GM19395 (cell line): ENCODE measurements at regions not wholly inside any gene's neighbourhood (a gene's known extent, or its start where the extent isn't known, plus 50 kb on each side); places are given as distances from the start of the nearest gene placed in this dataset.

ENCODE experiments used
- ATAC-seq: cut with Tn5 transposase; IDR thresholded peaks from one replicate; pipeline ENCODE4 v1.9.1; 2021; ENCODE audit warnings: mild to moderate bottlenecking, moderate library complexity; ENCODE audit not compliant: unreplicated experiment

GRCh38 chr2:41863062-41863461 is 184.8 kb upstream of the PKDCC start:
- ATAC-seq: no peak

DNA sequence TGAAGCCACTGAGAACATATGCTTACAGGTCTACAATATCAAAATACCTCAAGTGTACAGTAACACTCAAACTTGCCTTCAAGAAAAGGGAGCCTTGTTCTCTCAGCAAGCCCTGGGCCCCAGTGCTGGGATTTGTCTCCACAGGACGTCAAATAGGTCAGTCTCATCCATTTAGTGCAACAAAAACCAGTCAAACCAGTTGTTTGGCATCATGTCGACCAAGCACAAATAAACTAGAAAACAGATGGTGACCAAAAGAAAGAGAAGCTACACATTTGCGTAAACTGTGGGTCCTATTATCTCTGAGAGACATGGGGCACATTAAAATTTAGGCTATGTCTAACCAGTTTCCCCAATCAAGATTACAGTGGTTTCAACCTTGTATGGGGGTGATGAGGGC is 182.6 kb upstream of the PKDCC start:
- no peak for ATAC-seq

- ATAC-seq: no peak
Measured at GRCh38 chr2:41867553-41867952, 180.3 kb upstream of the PKDCC start.

- peak; percentile 83 for ATAC-seq
Measured at GRCh38 chr2:41869542-41870264, 178.1 kb upstream of the PKDCC start.

- no peak for ATAC-seq
Measured at GRCh38 chr2:41870265-41870585, 177.6 kb upstream of the PKDCC start.

GRCh38 chr2:41871080-41871479 is 176.7 kb upstream of the PKDCC start:
- ATAC-seq: no peak

DNA sequence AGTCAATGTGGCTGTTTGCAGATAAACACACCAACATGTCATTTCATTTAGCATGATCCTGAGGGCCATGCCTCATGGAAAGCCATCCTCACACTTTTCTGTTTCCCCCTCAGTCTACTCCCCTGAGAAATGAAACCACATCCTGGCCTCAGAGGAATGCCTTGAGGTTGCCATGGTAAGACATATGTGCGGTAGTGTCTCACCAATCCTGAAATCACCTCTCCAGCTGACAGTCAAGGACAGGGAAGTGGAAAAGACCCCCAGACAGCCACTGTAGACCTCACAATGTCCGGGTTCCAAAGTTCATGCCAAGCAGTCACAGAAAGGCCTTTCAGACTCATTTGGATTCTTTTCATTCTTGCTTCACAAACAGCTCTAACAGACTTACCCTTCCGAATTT is 175.2 kb upstream of the PKDCC start:
- ATAC-seq: no peak

DNA sequence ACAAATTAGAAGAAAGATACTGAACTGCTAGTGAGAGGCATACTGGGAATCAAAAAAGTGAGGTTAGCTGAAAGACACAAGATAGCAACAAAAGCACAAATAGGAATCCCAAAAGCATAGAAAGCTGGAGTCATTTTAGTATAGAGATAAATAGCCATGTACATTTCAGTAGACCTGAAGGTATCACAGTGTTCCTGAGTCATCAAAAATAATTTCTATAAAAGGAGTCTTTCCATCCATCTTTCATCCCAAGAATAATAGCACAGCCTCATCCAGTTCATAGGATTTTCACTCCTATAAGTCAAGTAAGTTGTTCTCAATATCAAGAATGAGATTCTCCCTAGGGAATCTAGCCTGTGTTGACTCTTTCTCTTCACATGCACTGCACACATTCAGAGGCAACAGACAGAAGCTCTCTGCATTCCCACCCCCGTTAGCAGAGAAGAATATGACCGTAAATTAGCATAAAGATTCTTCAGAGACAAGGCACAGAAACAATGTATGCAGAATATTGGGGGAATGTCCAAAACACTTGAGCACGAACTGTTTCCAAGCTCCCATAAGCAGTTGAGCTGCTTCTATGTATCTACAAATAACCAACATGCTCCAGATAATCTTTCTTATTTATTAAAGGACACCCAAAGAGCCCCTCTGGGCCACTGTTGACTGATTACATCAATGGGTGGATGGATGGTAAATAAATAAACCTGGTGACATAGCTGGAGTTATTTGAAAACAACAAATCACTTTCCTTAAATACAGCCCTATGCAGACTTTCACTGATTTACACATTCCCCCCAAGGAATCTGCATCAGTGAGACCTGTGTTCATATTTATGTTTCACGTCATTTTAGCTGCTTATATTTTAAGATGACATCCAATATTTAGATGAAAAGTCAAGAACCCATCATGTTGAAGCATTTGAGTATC is 174.5 kb upstream of the PKDCC start:
- ATAC-seq: no peak

DNA sequence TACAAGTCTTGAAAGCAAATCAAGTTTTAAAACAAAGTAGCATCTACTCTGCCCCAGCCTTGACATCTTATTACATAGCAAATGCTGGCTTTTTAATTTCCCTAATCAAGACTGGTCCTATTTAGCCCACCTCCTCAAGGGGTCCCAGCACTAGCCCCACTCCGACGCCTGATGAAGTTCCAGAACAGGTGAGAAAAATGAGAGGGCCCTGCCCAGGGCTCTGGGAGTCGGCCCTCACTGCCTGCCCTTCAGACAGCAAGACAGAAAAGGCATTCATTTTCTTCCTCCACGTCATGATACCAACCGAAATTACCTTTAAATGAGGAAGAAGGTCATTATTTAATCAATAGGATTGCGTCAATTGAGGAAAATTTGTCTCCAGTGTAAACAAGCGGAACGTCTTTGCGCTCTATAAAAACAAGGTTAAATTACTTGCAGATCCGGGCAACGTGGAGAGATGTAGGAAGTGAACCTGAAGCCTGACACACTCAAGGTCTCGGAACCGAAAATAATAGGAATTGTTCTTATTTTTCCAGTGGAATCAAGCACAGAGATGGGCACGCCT is 170.6 kb upstream of the PKDCC start:
- no peak for ATAC-seq

GRCh38 chr2:41878056-41878455 is 169.8 kb upstream of the PKDCC start:
- ATAC-seq: no peak

DNA sequence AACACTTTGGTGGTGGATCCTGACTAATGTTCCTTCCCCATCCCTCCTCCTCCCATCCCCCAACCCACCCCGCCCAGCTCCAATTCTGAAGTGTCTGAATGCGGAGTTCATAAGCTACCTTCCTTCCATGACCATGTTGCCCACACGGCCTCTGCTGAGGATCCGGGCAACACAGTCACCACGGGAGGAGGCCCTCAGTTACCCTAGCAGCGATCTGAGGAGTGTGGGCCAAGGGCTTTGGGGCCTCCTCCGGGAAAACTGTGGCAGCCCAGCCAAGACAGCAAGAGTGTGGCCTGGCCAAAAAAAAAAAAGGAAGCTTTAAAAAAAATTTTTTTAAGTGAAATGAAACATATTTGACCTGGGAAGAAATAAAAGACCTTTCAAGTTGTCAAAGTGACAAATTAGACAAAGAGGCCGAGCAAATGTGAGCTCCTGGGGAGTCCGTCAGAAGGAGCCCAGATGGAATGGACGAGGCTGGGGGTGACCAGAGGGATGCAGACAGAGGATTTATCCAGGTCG is 169.0 kb upstream of the PKDCC start:
- ATAC-seq: no peak

- ATAC-seq: no peak
Measured at GRCh38 chr2:41879235-41879916, 168.4 kb upstream of the PKDCC start.

DNA sequence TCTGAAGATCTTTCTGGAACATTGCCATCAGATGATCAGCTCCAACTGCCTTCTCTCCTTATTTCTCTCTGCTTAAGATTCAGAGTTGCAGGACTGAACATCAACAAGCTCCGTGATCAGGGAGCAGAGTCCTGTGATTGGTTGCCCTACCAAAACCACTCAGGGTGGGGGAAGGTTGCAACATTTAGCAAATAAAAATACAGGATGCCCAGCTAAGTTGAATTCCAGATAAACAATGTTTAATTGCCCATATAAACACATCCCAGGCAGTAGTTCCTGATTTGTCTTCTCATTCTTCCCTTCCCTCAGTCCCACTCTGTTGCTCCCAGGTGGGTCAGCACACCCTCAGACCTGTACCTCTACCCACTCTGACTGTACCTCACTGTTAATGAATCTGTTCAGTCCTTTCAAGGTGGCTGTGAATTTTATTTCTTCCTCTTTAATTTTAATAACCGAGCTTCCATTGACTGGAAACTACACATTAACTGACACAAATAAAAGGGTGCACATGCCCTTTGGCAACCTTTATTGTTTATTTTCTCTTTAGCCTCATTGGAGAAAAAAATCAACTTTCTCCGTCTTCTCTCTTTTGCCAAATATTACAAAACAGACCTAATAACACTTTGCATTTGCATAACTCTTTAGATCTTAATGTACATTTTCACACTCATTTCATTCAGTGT is 167.1 kb upstream of the PKDCC start:
- no peak for ATAC-seq

GRCh38 chr2:41881249-41881648 is 166.6 kb upstream of the PKDCC start:
- no peak for ATAC-seq

GRCh38 chr2:41884718-41885117 is 163.1 kb upstream of the PKDCC start:
- ATAC-seq: no peak

DNA sequence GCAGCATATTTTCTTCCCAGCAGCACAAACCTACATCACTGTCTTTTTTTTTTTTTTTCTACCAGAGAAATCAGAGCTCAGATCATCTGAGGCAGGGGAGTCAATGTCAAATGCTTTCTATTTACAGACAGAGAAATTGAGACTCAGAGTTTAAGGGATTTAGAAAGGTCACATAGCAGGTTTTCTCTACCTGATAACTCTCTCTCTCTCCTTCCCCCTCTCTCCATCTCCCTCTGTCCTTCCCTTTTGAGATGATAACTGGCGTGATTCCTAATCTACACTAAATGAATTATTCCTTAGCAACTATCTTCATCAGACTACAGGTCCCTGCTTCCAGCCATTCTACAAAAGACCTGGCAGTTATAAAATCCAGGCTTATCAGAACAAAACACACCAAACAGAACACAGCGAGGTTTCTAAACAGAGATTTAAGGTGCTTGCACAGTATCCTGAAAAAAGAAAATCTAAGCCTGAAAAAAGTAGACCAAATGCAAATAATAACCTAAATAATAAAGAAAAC is 161.6 kb upstream of the PKDCC start:
- ATAC-seq: no peak

DNA sequence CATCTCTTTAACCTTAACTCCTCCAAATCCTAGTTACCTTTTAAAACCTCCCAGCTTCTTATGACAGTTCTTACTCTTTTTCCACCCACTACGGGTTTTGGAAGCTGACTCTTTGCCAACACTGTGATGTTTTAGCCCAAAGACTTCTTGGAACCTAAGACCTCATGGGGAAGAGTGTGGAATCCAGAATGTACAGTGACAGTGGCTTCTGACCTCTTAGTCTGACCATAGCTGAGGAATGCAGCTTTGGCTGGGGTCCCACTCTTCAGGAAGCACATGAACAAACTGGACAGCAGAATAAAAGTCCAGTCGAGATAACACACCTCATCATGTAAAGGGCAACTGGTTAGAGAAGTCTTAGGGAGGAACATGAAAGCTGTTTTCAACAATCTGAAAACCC is 161.1 kb upstream of the PKDCC start:
- ATAC-seq: no peak

GRCh38 chr2:41890341-41890740 is 157.5 kb upstream of the PKDCC start:
- no peak for ATAC-seq

DNA sequence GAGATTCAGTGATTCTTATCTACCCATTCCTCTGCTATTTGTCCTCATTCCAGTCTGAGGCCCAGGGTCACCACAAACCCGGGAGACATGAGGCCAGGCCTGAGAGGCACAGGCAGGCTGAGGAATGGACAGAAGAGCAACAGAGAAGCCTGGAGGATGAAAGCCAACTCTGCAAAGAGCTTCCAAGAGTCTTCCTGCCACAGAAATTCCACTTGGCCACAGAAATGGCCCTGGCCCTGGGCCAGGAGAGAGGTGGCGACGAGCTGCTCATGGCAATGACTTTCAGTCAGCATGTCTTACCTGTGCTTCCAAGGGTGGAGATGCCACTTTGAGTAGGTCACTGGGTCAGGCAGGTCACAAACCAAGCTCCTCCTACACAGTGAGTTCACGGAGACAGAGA is 155.3 kb upstream of the PKDCC start:
- ATAC-seq: no peak

- no peak for ATAC-seq
Measured at GRCh38 chr2:41894563-41895333, 153.1 kb upstream of the PKDCC start.
